Coronary artery (tissue), 2 donors: ENCODE measurements at regions not wholly inside any gene's neighbourhood (a gene's known extent, or its start where the extent isn't known, plus 50 kb on each side); places are given as distances from the start of the nearest gene placed in this dataset.

Source experiments
- DNase-seq: peaks from one replicate; pipeline ENCODE4 v3.0.0-alpha.2; 2017; ENCODE audit warnings: low spot score
- H3K27ac ChIP-seq, 2 donors: fragments of 200-600 bp; sonication (generic); one replicate each; pipeline ENCODE4 v1.5.1; 2016 to 2019
- H3K4me3 ChIP-seq: fragments of 200-600 bp; sonication (generic); 2 replicates; pipeline ENCODE4 v1.5.1; 2016; ENCODE audit warnings: mild to moderate bottlenecking, moderate library complexity
- TF ChIP-seq, protein P1 (sequence below): fragments of 200-600 bp; sonication (generic); IDR thresholded peaks from one replicate; pipeline ENCODE4 v1.5.1; 2019; ENCODE audit warnings: antibody characterized with exemption

DNA sequence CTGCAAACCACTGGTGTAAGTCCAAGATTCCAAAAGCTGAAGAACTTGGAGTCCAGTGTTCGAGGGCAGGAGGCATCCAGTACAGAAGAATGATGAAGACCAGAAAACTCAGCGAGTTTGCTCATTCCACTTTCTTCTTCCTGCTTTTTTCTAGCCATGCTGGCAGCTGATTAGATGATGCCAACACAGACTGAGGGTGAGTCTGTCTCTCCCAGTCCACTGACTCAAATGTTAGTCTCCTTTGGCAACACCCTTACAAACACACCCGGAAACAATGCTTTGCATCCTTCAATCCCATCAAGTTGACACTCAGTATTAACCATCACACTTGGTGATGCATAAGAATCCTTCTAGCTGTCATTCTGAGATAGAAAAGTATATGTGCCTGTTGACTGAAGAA, 1504.6 kb downstream of the EFNB2 start:
- TF ChIP-seq, protein P1, sequence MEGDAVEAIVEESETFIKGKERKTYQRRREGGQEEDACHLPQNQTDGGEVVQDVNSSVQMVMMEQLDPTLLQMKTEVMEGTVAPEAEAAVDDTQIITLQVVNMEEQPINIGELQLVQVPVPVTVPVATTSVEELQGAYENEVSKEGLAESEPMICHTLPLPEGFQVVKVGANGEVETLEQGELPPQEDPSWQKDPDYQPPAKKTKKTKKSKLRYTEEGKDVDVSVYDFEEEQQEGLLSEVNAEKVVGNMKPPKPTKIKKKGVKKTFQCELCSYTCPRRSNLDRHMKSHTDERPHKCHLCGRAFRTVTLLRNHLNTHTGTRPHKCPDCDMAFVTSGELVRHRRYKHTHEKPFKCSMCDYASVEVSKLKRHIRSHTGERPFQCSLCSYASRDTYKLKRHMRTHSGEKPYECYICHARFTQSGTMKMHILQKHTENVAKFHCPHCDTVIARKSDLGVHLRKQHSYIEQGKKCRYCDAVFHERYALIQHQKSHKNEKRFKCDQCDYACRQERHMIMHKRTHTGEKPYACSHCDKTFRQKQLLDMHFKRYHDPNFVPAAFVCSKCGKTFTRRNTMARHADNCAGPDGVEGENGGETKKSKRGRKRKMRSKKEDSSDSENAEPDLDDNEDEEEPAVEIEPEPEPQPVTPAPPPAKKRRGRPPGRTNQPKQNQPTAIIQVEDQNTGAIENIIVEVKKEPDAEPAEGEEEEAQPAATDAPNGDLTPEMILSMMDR, result no peak
- Histone ChIP-seq H3K4me3 (no peak overlapping the region), H3K27ac (no peak overlapping the region)
- DNase-seq, result no peak

GRCh38 chr13:105019073-105019472, 1516.4 kb downstream of the EFNB2 start:
- DNase-seq, result no peak
- TF ChIP-seq, protein P1, result no peak
- no peak overlapping the region for H3K4me3 ChIP-seq
- no peak overlapping the region for H3K27ac ChIP-seq

- TF ChIP-seq, protein P1, result no peak
- Histone ChIP-seq H3K27ac (no peak overlapping the region), H3K4me3 (no peak overlapping the region)
- no peak for DNase-seq
Measured at GRCh38 chr13:105016266-105016665, 1519.2 kb downstream of the EFNB2 start.

DNA sequence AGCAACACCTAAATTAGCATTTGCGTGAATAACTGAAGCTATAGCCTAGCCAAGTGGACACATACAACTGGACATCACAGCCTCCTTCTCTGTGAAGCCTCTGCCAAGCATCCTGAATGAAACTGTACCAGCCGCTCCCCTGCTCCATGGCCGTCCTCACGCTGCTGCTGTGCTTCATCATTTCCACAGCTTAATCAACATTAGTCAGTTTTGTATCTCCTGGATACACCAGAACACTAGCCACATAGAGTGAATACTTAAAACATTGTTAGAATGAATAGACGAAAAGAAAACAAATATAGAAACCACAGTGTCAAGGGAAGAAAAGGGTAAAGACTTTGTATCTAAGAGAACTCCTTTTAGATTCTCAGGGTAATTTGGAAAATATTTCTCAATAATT, 1526.9 kb downstream of the EFNB2 start:
- Histone ChIP-seq H3K4me3 (no peak overlapping the region), H3K27ac (no peak overlapping the region)
- no peak for DNase-seq
- TF ChIP-seq, protein P1, result no peak

GRCh38 chr13:105007166-105007808, 1528.2 kb downstream of the EFNB2 start:
- Histone ChIP-seq H3K27ac (no peak overlapping the region), H3K4me3 (no peak overlapping the region)
- TF ChIP-seq, protein P1, result no peak
- DNase-seq, result no peak

GRCh38 chr13:104996022-104996421, 1539.4 kb downstream of the EFNB2 start:
- no peak for DNase-seq
- H3K27ac ChIP-seq, result no peak overlapping the region
- TF ChIP-seq, protein P1, result no peak

DNA sequence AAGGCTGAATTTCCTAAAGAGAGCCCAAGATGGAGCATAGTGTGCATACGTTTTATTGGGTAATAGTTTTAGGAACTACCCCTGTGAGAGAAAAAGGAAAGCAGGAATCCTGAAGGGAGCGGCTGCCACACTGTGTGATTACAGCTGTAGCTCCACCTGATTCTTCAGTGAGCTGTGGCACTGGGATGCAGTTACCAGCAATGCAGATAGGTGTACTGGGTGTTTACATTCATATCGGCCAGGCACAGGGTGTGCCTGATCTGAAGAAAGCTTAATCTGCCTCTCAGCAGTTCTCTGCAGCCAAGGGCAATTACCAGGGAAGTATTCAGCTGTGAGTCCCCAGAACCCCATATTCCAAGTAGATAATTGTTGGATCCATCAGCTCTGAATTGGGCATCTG, 1541.8 kb downstream of the EFNB2 start:
- Histone ChIP-seq H3K4me3 (no peak overlapping the region), H3K27ac (no peak overlapping the region)
- TF ChIP-seq, protein P1, result no peak
- no peak for DNase-seq

More at GRCh38 chr13:104996022-104996421, 1539.4 kb downstream of the EFNB2 start:
- H3K4me3 ChIP-seq, result no peak overlapping the region
